ENCODE measurements at regions not wholly inside any gene's neighbourhood (a gene's known extent, or its start where the extent isn't known, plus 50 kb on each side); places are given as distances from the start of the nearest gene placed in this dataset.
"Not testable (repeated sequence)": the region's sequence is repeated elsewhere in the genome, so short reads cannot be mapped to it uniquely, and the experiment has no call there.

DNA sequence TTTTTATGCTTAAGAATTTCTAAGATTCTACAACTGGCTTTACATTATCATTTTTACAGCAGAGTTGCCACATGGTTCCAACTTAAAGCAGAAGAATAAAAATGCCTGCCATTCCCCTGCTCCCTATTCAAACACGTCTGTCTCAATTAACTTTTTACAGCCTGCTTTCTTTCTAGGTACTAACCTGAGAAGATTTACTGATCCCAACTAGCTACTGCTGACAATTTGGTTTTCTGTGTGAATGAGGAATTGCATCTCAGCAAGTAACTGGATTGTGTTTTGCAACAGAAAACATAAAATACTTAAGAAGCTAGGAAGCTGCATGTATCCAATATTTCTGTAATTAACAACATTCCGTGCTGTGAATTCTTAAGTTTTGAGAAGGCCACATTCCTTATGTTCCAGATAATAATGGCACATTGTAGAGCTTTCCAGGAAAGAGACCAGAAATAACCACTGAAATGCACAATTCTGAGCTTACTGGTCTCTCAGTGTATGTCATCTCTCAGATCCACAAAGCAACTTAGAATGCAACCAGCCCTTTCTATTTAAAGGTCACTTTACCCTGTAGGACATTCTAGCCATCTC lies 306.8 kb upstream of the NMUR2 start:
- no peak for DNase-seq

DNA sequence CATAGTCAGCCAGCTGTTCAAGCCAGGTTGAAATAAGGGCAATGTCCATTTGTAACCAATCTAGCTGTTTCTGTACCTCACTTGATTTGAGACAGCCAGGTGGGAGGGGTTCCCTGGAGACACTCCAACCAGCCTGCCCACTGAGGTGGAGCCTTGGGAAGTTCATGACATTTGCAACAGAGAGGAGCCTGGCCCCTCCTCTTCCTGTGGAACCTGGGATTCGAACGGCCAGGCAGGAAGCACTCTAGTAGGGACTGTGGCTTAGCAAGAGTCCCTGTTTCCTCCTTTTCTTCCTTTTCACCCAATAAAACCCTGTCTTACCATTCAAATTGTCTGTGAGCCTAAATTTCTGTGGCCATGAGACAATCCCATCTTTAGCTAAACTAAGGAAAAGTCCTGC lies 312.3 kb upstream of the NMUR2 start:
- no peak for DNase-seq

DNA sequence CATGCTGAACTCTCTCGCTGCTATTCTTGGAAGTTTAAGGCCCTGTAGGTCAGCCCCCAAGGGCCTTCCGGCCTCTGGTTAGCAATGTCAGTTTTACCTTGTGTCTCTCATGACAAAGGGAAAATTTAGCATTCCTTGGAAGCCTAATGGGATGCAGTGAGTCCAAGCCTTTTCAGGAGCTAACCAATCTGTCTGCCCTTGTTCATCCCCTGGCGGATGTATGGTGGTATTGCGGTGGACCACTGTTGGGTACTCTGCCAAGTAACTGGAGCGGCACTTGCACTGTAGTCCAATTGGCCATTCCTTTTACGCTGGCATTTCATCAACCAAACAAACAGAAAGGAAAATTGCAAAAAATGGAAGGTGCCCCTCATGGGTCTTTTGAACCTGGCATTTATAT lies 318.4 kb upstream of the NMUR2 start:
- DNase-seq: no peak

DNA sequence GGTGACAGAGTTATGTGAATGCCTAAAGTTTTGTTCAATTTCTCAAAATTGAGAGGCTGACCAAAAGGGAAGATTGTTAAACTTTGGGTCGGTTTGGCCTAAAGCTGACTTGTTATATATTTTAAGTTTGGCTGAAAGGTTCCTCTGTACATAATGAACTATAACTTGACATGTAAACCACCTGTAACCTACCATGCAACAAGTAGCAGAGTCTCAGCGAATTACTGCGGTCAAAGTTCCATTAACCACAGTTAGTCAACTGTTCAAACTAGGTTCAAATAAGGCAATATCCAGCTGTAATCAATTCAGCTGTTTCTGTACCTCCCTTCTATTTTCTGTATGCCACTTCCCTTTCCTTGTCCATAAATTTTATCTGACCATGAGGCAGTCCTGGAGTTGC lies 325.1 kb upstream of the NMUR2 start:
- no peak for DNase-seq

DNA sequence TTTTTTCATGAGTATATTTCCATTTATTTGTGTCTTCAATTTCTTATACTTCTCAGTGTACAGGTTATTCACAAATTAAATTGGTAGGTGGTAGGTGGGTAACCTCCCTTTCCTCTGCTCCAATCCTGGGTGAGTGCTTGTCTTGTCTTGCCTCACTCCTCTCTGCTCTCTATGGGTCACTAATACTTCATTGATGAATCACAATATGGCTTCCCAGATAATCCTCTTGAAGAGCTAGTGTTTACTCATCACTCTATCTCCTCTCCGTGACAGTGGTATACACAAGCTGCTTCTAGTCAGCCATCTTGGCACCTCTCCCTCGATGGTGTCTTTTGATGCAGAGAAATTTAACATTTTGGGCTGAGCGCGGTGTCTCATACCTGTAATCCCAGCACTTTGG lies 331.8 kb upstream of the NMUR2 start:
- DNase-seq: no peak

DNA sequence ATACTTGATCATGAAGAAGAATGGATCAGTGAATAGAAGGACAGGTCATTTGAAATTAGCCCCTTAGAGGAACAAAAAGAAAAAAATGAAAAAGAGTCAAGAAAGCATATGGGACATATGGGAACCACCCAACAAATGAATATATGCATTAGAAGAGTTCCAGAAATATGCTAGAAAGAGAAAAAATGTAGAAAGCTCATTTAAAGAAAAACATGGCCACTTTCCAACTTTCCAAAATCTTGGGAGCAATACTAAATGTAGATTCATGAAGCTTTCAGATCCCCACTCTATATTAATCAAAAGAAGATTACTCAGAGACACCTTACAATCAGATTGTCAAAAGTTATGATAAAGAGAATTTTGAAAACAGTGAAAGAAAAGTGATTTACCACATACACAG lies 334.8 kb upstream of the NMUR2 start:
- no peak for DNase-seq

DNA sequence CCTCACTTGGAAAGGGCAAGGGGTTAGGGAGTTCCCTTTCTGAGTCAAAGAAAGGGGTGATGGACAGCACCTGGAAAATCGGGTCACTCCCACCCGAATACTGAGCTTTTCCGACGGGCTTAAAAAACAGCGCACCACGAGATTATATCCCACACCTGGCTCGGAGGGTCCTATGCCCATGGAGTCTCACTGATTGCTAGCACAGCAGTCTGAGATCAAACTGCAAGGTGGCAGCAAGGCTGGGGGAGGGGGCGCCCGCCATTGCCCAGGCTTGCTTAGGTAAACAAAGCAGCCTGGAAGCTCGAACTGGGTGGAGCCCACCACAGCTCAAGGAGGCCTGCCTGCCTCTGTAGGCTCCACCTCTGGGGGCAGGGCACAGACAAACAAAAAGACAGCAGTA lies 336.0 kb upstream of the NMUR2 start:
- DNase-seq: not testable (repeated sequence)

DNA sequence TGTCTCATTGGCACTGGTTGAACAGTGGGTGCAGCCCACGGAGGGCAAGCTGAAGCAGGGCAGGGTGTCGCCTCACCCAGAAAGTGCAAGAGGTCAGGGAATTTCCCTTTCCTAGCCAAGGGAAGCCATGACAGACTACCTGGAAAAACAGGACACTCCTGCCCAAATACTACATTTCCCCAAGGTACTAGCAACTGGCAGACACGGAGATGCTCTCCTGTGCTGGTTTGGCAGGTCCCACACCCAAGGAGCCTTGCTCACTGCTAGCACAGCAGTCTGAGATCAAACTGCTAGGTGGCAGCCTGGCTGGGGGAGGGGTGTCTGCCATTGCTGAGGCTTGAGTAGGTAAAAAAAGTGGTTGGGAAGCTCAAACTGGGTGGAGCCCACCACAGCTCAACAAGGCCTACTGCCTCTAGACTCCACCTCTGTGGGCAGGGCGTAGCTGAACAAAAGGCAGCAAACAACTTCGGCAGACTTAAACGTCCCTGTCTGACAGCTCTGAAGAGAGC lies 382.7 kb upstream of the NMUR2 start:
- DNase-seq: not testable (repeated sequence)

DNA sequence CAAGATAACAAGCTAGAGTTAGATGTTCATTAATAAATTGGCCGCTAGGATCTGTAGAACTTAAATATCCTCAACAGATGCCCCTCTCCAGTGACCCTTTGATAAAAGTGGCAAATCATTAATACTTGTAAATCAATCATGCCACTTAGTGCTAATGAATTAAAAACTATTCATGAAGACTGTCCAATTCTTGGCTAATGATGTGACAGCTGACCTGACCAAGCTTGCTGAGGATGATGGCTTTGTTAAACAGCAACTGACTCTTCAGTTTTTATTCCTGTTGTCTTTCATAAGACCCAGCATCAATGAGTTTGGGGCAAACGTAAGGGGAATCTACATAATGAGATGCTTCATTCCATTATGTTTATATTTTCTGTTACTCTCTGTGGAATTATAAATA lies 396.8 kb upstream of the NMUR2 start:
- DNase-seq: no peak

DNA sequence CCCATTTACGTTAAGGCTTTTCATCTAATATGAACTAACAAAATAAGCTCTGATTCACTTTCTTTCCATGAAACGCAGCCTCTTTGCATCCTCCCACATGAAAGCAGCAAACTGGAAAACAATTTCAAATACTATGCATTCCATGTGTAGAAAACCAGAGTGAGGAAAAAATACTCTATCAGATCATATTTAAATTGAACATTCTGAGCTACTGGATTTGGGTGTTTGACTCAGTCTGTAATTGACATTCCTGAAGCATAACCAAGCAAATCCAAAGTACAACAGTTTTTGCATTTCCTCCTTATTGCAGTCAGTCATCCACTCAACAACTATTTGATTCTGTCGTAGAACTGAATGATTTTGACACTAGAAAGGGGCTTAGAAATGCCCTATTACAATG lies 399.1 kb upstream of the NMUR2 start:
- no peak for DNase-seq

DNA sequence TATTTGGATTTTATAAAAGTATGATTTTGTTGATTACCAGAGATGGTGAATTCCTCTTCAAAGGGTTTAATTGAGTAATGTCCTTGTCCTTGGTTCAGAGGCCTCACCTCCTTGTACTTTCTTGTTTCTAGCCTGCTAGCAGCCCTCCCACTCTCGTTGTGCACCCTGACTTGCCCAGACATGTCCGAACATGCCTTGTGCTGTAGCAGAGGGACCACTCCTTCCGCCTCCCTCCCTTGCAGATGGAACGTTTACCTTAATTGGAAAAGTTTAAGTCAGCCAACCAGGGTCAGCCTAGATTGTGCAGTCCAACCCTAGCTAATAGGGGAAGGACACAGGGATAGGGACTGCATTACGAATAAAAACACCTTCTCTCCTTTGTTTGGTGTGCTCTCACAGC lies 406.9 kb upstream of the NMUR2 start:
- DNase-seq: no peak

DNA sequence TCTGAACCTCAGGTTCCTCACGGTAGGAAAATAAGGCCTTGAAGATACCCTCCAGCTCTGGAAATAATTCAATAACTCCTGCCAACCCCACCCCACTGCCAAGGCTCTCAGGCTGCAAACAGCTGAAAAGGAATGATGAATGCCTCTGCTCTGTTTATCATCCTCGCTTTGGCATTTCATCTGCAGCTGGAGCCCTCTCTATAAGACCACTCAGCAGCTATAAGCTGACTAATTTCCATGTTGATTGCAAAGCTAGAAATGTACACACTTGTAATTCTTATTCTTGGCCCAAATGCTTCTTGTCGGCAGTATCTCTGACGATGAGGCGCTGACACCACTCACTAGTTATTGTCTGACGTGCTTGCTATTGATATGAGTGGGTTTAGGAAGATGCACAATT lies 408.4 kb upstream of the NMUR2 start:
- peak; percentile 26 for DNase-seq

DNA sequence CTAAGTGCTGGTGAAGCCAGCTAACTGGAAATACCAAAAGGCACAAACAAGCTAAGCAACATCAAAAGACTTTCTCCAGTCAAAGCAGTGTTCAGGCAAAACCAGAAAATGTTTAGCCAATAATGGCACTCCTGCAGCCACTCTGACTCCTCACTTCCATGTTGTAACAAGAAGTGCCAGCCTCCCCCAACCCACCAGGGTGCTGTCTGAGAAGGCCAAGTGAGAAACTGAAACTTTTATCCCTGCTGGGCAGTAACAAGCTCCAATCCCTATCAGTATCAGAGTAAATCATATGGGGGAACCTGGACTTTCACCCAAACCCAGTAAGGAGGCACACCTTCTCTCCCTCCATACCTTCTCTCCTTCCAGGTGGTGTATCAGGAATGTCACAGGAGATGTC lies 414.8 kb upstream of the NMUR2 start:
- DNase-seq: no peak

DNA sequence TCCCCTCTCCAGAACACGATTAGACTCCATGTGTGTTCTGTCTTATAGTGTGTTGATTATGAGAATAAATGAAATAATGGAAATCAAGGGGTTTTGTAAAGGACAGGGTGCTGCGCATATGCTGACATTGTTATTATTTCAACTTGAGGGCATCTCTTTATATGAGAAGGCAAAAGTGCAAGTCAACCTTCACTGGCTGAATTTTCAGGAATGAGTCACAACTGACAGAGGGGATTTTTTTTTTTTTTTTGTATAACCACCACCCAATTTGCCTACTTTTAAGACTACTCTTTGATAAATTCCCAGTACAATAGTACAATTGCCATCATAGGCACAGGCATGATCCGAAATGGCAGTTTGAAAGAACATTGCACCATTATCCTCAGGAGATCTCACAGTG lies 419.2 kb upstream of the NMUR2 start:
- DNase-seq: no peak

DNA sequence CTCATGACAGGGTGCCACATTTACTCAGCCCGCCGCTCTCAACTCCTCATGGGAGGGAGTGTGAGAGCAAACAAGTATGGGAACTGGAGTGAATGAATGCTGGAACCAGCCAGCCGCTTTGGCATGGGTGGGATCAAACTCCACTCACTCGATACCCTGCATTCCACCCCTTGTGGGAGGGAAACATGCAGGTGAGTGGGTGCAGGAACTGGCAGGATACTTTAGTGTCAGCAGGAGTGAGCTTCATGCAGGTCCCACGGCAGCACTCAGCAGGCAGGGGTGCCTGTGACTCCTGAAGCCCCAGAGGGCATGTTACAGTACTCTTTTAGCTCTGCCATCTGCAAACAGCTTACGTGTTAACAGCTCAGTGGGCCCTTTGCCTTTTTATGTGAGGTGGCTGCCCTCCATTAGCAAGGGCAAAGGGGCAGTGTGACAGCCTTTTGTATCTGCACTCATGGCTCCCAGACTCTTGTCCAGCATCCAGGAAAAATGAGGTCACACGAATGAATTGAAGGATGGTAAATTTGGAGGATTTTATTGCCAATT lies 433.2 kb upstream of the NMUR2 start:
- no peak for DNase-seq

DNA sequence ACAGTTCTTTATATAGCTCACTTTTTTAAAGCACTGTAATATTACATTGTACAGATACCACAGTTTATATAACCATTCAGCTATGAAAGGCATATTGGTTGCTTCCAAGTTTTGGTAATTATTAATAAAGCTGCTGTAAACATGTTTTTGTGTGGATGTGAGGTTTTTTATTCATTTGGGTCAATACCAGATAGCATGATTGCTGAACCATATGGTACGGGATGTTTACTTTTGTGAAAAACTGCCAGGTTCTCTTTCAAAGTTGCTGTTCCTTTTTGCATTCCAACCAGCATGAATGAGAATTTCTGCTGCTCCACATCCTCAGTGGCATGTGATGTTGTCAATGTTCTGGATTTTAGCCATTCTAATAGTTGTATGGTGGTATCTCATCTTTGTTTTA lies 439.6 kb upstream of the NMUR2 start:
- DNase-seq: no peak

DNA sequence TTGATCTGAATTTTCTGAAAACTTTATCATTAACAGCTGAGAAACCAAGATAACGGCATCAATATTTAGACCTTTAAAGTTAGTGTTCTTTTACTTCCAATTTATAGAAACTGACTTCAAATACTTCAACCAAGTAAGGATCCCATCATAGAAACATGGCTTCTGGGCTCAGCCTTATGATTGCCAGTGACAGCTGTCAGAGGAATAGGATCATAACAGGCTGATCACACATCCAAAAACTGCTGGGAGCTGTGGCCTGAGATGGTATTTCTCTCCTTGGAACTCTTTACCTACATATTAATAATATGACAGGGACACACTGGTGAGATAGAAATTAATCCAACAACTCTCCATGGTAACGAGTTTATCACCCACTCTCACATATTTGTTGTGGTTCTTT lies 448.3 kb upstream of the NMUR2 start:
- no peak for DNase-seq

DNA sequence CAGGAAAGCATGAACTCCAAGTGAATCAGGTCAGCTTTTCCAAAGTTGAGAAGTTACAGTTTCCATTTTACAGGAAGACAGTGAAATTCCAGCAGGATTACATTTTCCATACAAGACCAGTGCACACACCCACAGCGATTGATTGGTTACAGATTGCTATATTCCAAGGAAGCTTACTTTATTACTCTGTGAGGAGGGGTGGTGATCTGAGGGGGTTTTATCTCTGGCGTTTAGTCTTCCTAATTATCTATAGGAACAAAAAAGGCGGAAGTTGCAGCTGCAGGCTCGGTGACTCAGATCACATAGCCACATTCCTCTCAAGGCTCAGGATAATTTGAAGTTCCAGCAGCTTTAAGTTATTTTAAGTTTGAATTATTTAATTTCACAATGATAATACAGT lies 450.4 kb upstream of the NMUR2 start:
- DNase-seq: no peak

DNA sequence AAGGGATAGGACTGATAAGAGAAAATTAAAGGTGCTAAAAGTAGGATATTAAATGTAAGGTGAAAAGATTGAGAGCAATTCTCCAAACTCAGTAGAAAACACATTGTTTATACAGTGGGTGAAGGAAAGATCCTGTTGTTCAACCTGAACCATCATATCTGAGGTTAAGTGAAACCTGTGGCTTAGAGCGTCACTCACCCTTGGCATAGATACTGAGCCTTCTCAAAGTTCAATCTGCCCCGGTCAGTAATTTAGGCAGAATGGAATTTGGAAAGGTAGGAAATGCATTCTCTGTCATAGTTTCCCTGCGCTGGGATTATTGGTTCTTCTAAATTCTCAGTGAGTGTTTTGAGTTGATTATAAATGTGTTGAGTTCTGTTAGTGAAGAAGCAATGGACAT lies 456.2 kb upstream of the NMUR2 start:
- DNase-seq: no peak

DNA sequence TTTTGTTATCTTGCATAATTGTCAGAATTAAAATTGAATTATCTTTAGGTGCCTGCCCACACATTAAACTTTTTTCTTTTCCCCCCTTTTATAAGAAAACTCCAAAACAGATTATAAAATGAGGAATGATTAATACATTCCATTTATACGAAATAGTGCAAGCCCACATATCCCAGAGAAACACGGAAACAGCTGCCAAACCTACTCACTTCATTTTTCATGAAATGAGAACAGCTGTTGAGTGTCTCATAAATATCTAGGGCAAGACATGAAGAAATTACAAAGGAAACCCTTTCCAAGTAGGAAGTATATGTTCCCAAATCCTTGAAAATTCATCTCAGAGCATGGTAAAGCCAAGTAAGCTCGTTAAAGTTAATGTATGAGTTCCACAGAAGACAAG lies 459.4 kb upstream of the NMUR2 start:
- no peak for DNase-seq

DNA sequence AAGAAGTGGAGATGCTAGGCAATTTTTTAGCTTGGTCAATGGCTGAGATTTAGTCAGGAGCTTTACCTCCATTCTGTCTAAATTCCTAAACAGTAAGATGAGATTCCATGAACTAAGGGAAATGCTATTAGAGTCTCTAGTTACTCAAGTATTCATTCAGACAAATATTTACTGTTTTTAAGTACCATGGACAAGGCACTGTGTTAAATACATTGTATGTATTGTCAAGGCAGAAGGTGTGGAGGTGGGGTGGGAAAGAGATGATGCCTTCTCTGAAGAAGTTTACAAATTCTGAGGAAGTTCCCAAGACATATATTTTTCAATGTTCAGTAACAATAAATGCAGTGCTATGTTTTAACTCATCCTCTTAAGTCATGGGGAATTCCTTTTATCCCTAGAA lies 459.9 kb upstream of the NMUR2 start:
- DNase-seq: no peak

DNA sequence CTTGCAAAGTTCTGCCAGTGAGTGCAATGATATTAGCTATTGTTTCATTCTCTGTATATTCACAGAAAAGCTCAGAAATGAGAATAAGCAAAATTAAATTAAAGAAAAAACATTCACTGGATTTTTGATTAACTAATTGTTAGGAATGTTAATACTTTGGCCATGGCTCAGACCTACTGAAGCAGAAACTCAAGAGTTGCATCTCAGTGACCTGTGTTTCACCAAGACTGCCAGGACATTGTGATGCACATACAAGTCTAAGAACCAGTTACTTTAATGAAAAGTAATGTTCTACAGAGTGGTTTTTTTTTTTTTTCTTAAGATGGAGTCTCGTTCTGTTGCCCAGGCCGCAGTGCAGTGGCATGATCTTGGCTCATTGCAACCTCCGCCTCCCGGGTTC lies 464.9 kb upstream of the NMUR2 start:
- no peak for DNase-seq

DNA sequence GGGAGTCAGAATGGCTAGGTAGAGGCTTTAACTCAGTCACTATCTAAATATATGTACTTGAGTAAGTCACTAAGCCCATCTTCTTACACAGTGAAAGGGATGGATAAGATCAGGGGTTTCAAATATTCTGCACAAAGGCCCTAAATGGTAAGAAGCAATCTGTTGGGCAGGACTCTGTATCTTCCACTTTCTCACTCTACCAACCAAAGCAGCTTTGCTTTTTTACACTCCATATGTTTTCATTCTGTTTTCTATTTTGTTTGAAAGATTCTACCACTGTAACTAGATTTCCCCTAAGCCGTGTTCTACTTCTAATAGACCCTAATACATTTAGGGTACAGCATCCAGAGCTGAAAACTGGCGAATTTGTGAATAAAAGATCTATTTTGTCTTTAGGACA lies 477.5 kb upstream of the NMUR2 start:
- no peak for DNase-seq

DNA sequence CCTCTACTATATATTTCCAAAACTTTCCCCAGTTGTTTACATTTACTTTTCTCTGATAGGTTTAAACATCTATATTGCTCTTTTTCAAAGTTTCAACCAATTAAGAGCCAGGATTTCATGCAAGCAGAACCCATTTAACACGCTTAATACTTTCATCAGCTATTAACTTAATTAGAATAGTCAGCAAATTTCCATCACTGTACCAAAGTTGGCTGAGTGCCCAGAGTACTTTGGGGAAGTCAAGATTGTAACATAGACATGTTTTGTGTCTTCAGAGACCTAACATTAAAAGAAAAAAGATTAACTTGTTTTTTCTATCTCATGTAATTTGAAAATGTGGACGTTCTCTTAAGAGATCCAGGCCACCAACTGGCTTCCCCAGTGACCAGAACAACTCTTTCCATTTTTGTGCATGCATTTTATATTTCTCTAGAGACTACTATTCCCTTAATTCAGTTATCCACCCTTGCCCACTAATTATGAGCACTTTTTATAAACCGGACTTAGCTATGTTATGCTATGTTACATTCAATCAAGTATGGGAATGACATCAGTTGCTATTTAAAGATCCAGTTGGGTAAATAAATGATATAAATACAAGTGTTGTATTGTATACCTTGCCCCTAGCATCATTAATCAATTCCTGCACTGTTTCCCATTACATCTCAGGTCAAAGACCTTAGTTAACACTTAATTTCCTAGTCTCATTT lies 478.1 kb upstream of the NMUR2 start:
- no peak for DNase-seq

DNA sequence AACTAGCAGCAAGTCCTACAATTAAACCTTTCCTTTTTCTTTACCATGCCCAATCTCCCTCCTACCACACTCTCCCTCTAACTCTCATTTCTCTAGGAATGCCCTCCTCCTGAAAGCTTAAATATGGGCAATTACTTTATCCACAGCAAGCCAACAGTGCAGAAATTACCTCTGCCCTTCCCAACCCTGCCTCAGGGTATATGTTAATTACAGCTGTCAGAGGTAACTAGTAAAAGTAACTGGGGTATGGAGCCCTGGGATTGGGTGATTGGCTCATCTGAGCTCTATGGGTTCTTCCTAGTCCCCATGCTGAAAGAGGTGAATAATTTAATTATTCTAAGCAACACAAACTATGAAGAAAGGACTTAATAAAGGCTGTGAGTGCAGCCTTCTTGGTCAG lies 478.9 kb upstream of the NMUR2 start:
- no peak for DNase-seq

All from NCI-H1092 treated with DMSO at 0.1 percent for 48 hours (cell line).